Pancreas (tissue), 10 donors: ENCODE measurements at regions not wholly inside any gene's neighbourhood (a gene's known extent, or its start where the extent isn't known, plus 50 kb on each side); places are given as distances from the start of the nearest gene placed in this dataset.

Experiments
- ATAC-seq, 4 donors: fragments of 200-7000 bp; cut with Tn5 transposase; one replicate each; pipeline versions ENCODE4 v1.8.0 to v1.9.1; 2020; ENCODE audit warnings: mild to moderate bottlenecking in 4 of 4, moderate library complexity in 4 of 4
- DNase-seq, 6 donors: peaks; one replicate each; pipeline ENCODE4 v3.0.0-alpha.2; 2020
- FAIRE-seq: peaks from 2 replicates; lab custom pipeline; 2012; peaks lifted over from hg19 to GRCh38; lab: Jason Lieb, UNC
- H3K27ac ChIP-seq, 4 donors: fragments of 200-600 bp; sonication (generic); 1 replicate in 3 of 4; 2 replicates in 1 of 4; pipeline versions ENCODE4 v1.5.0 to v1.8.0; 2020
- H3K27me3 ChIP-seq, 4 donors: fragments of 200-600 bp; one replicate each; pipeline ENCODE4 v1.8.0; 2021
- H3K36me3 ChIP-seq, 3 donors: fragments of 200-600 bp; sonication (generic) in 1 of 3; one replicate each; pipeline versions ENCODE4 v1.5.0 to v1.8.0; 2020 to 2021
- H3K4me1 ChIP-seq, 3 donors: fragments of 200-600 bp; one replicate each; pipeline ENCODE4 v1.8.0; 2021
- H3K4me3 ChIP-seq, 4 donors: fragments of 200-600 bp; sonication (generic) in 2 of 4; one replicate each; pipeline versions ENCODE4 v1.5.0 to v1.8.0; 2020 to 2021
- H3K9me3 ChIP-seq, 4 donors: fragments of 200-600 bp; one replicate each; pipeline ENCODE4 v1.8.0; 2021
- CTCF ChIP-seq, 4 donors: fragments of 200-600 bp; sonication (generic) in 3 of 4; IDR thresholded peaks; one replicate each; pipeline versions ENCODE4 v1.5.0 to v1.8.0; 2021; ENCODE audit warnings: antibody characterized with exemption in 4 of 4
- WGBS, 2 donors: extraction: QIAGEN DNeasy Blood & Tissue Kit; methylation state at CpG; one replicate each; pipeline ENCODE4 v1.1.7; 2013; 5-methylcytosine and 5-hydroxymethylcytosine counted together
- intact Hi-C, 3 donors: fragments of 100-400 bp; cut with DNase I; formaldehyde crosslinking; loops; one replicate each; pipeline versions ENCODE4 v1.11.1 to v1.14.2; 2022
- donor health status: healthy with polysubstance abuse.
- donor health status: DM: no; HTN: no; CAD: no; lungs with moderate emphysema.
- donor health status: DM: no; HTN: no; CAD: no.
- donor health status: control.
- donor health status: control.
- donor health status: Bipolar disorder and iron deficiency.
- donor health status: DM: yes; HTN: yes; CAD: no.
- donor health status: DM: no; HTN: no; CAD: no.
- donor health status: DM: no; HTN: no; CAD: no.
- donor health status: DM: yes; HTN: yes; CAD: no.

- Histone ChIP-seq H3K4me3 (no peak overlapping the region), H3K9me3 (no peaks in the 10 kb centered on the region), H3K4me1 (no peaks in the 10 kb centered on the region), H3K27ac (no peak overlapping the region), H3K36me3 (no peaks in the 10 kb centered on the region), H3K27me3 (no peaks in the 10 kb centered on the region)
- DNase-seq (no peak), FAIRE-seq (no peak), ATAC-seq (no peak)
- intact Hi-C loops = no loop called here
- no peak for TF ChIP-seq CTCF (IDR thresholded peaks at IDR 0.05)
- WGBS, 2 donors = 56 to 69% methylated on average over 2 of the region's 2 CpGs
Observed at GRCh38 chr7:131170440-131171271, 157.0 kb upstream of the MKLN1 start.

DNA sequence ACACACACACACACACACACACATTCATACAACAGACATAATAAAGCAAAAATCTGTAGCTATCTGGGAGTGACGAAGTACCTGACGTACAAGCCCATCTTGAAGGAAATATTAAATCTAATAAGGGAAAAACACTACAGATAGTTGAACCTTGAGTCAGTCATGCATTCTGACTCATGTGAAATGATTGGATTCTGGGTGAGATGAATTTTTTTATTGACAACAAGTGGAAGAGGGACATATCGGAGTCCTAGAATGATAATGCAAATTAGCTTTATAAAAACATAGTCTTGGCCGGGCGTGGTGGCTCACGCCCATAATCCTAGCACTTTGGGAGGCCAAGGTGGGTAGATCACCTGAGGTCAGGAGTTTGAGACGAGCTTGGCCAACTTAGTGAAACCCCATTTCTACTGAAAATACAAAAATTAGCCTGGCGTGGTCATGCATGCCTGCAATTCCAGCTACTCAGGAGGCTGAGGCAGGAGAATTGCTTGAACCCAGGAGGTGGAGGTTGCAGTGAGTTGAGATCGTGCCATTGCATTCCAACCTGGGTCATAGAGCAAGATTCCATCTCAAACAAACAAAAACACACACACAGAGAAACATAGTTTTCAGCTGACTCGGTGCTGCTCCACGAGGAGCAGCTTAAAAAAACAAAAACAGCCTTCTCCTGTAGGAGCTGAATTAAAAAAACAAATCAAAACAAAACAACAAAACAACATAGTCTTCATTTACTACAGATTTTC, 154.4 kb upstream of the MKLN1 start:
- Histone ChIP-seq H3K9me3 (no peaks in the 10 kb centered on the region), H3K4me3 (no peak overlapping the region), H3K4me1 (no peaks in the 10 kb centered on the region), H3K27ac (no peak overlapping the region), H3K27me3 (no peaks in the 10 kb centered on the region), H3K36me3 (no peaks in the 10 kb centered on the region)
- no peak for FAIRE-seq
- DNase-seq = no peak
- intact Hi-C loops = no loop called here
- ATAC-seq = no peak
- 75 to 82% methylated on average over 11 of the region's 11 CpGs for WGBS, 2 donors
- TF ChIP-seq CTCF (IDR thresholded peaks at IDR 0.05) = no peak

GRCh38 chr7:131174391-131174790, 153.3 kb upstream of the MKLN1 start:
- H3K4me3 ChIP-seq = no peak overlapping the region
- DNase-seq (no peak), ATAC-seq (no peak), FAIRE-seq (no peak)
- H3K36me3 ChIP-seq = no peaks in the 10 kb centered on the region
- H3K9me3 ChIP-seq = no peaks in the 10 kb centered on the region
- WGBS, 2 donors = 72 to 81% methylated on average over 5 of the region's 5 CpGs
- intact Hi-C loops = no loop called here
- no peak overlapping the region for H3K27ac ChIP-seq
- no peaks in the 10 kb centered on the region for H3K27me3 ChIP-seq
- H3K4me1 ChIP-seq = no peaks in the 10 kb centered on the region
- no peak for TF ChIP-seq CTCF (IDR thresholded peaks at IDR 0.05)

GRCh38 chr7:131174855-131175254, 152.8 kb upstream of the MKLN1 start:
- ATAC-seq (no peak), DNase-seq (no peak), FAIRE-seq (no peak)
- H3K9me3 ChIP-seq = no peaks in the 10 kb centered on the region
- no peaks in the 10 kb centered on the region for H3K27me3 ChIP-seq
- H3K27ac ChIP-seq = no peak overlapping the region
- H3K4me1 ChIP-seq = no peaks in the 10 kb centered on the region
- intact Hi-C loops = no loop called here
- no peak overlapping the region for H3K4me3 ChIP-seq
- H3K36me3 ChIP-seq = no peaks in the 10 kb centered on the region
- TF ChIP-seq CTCF (IDR thresholded peaks at IDR 0.05) = no peak
